Activated CD4-positive, alpha-beta T cell treated with anti-CD3 and anti-CD28 coated beads, Interleukin-2, amount 50 U/mL, for 16 hours (primary cell): ENCODE measurements at regions not wholly inside any gene's neighbourhood (a gene's known extent, or its start where the extent isn't known, plus 50 kb on each side); places are given as distances from the start of the nearest gene placed in this dataset.
A peak's percentile ranks its signal among the peaks of the same experiment; 100 is the strongest.

Source experiments
- DNase-seq: peaks from one replicate; pipeline ENCODE4 v3.0.0-alpha.2; 2020

- DNase-seq, result no peak
Measured at GRCh38 chr7:118580743-118581382, 356.4 kb downstream of the ANKRD7 start.

GRCh38 chr7:118583641-118584040 lies 359.1 kb downstream of the ANKRD7 start:
- DNase-seq, result no peak

GRCh38 chr7:118586248-118586647 lies 361.7 kb downstream of the ANKRD7 start:
- DNase-seq, result no peak

GRCh38 chr7:118590107-118590506 lies 365.6 kb downstream of the ANKRD7 start:
- peak; percentile 5 for DNase-seq

- no peak for DNase-seq
Measured at GRCh38 chr7:118602090-118602489, 377.6 kb downstream of the ANKRD7 start.

- DNase-seq, result no peak
Measured at GRCh38 chr7:118606602-118607001, 382.1 kb downstream of the ANKRD7 start.

- DNase-seq, result no peak
Measured at GRCh38 chr7:118609207-118609606, 384.7 kb downstream of the ANKRD7 start.

- no peak for DNase-seq
Measured at GRCh38 chr7:118615681-118616080, 391.2 kb downstream of the ANKRD7 start.

- DNase-seq, result no peak
Measured at GRCh38 chr7:118621810-118622360, 397.4 kb downstream of the ANKRD7 start.

GRCh38 chr7:118626739-118627138 lies 402.2 kb downstream of the ANKRD7 start:
- no peak for DNase-seq

GRCh38 chr7:118627467-118627866 lies 403.0 kb downstream of the ANKRD7 start:
- DNase-seq, result no peak

- DNase-seq, result no peak
Measured at GRCh38 chr7:118629898-118630438, 405.5 kb downstream of the ANKRD7 start.

- DNase-seq, result no peak
Measured at GRCh38 chr7:118642396-118642795, 417.9 kb downstream of the ANKRD7 start.

GRCh38 chr7:118644346-118644745 lies 419.8 kb downstream of the ANKRD7 start:
- DNase-seq, result no peak

GRCh38 chr7:118648002-118648401 lies 423.5 kb downstream of the ANKRD7 start:
- no peak for DNase-seq

GRCh38 chr7:118657391-118658005 lies 433.0 kb downstream of the ANKRD7 start:
- no peak for DNase-seq

GRCh38 chr7:118662266-118662665 lies 437.8 kb downstream of the ANKRD7 start:
- no peak for DNase-seq

- no peak for DNase-seq
Measured at GRCh38 chr7:118664498-118664897, 440.0 kb downstream of the ANKRD7 start.

- no peak for DNase-seq
Measured at GRCh38 chr7:118671149-118671548, 446.6 kb downstream of the ANKRD7 start.

GRCh38 chr7:118684796-118685195 lies 460.3 kb downstream of the ANKRD7 start:
- DNase-seq, result no peak

- no peak for DNase-seq
Measured at GRCh38 chr7:118689403-118689802, 464.9 kb downstream of the ANKRD7 start.

GRCh38 chr7:118696879-118697278 lies 472.4 kb downstream of the ANKRD7 start:
- no peak for DNase-seq

GRCh38 chr7:118699222-118699621 lies 474.7 kb downstream of the ANKRD7 start:
- DNase-seq, result no peak

GRCh38 chr7:118708741-118709140 lies 484.2 kb downstream of the ANKRD7 start:
- DNase-seq, result no peak
